DMS79 (cell line): ENCODE measurements at regions not wholly inside any gene's neighbourhood (a gene's known extent, or its start where the extent isn't known, plus 50 kb on each side); places are given as distances from the start of the nearest gene placed in this dataset.

Source experiments
- DNase-seq: peaks from one replicate; lab custom pipeline; 2025; lab: John Stamatoyannopoulos, UW

DNA sequence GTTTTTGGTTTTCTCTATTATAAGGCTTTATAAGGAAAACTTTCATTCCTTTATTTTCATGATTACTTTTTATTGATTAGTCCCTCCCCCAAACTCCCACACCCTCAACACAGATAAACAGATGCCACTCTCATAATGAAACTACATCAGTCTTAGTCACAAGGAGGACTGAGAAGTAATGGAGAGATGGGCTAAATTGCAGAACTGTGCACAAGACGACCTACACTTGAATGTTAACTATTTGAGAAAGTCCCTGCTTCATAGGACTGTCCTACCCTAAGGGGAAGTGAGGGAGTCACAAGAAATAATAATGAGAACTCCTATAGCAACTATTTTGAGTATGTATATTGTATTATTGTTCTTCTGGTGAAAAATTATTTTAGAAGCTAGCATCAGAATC lies 360.8 kb downstream of the RBM43 start:
- no peak for DNase-seq

- no peak for DNase-seq
Measured at GRCh38 chr2:150895968-150896367, 365.7 kb downstream of the RBM43 start.

DNA sequence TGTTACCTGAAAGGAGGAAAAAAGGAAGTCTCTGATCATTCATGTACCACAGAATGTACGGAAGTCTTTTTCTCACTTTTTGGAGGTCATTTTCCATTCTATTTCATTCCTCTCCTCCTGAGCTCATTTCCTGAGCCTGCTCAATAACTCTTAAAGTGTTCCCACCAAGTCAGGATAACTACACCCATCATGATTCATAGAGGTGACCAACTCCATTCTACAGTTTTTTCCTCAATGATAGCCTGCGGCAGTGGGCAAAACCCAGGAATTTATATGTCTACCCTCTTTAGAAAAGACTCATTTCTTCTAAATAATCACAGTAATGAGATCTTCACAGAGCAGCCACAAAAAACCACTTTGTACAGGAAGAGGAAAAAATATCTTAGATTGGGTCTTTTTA lies 372.5 kb downstream of the RBM43 start:
- DNase-seq: no peak

DNA sequence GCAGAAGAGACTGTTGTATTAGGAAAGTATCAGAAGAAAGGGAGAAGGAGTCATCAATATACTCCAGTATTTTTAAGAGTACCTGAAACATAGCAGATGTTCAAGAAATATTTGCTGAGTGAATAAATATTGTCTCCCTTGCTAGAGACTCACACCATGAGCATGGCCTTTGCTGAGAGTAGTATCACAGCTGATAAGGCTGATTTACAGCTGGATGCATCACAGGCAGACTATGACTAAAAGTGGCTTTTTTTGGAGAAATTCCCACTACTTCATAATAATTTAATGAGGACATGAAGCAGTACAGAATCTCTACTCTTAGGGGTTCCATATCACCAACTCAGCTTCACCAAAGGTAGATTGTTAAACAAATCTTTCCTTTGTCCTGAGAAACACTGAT lies 373.3 kb downstream of the RBM43 start:
- no peak for DNase-seq

GRCh38 chr2:150887926-150888325 lies 373.7 kb downstream of the RBM43 start:
- no peak for DNase-seq

- DNase-seq: no peak
Measured at GRCh38 chr2:150885774-150886386, 375.8 kb downstream of the RBM43 start.

DNA sequence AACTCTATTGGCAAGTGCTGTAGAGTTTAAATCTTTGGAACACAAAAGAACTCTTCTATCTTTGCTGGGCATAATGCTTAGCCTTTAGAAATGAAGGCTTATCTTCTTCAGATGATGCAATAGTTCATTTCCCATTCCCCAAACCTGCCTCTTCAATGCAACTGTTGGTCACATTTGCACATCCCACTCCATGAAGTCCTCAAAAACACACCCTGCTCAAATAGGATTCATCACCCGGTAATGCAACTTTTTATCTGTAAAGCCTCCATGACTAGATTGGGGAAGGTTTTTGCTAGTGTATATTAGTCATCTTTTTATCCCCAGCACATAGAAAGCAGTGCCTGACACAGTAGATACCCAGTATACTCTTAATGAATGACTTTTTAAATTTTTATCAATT lies 376.4 kb downstream of the RBM43 start:
- no peak for DNase-seq

DNA sequence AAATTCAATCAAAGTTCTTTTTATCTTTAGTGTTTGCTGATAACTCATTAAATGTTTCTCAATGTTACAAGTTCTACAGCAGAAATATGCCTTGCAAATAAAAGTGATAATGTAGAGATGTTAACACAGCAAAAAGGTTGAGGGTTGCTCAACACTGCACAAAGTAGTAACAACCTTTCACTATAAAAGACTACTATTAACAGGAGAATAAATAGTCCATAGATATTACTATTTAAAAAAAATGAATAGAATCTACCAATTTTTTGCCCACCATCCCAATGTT lies 378.1 kb downstream of the RBM43 start:
- no peak for DNase-seq

DNA sequence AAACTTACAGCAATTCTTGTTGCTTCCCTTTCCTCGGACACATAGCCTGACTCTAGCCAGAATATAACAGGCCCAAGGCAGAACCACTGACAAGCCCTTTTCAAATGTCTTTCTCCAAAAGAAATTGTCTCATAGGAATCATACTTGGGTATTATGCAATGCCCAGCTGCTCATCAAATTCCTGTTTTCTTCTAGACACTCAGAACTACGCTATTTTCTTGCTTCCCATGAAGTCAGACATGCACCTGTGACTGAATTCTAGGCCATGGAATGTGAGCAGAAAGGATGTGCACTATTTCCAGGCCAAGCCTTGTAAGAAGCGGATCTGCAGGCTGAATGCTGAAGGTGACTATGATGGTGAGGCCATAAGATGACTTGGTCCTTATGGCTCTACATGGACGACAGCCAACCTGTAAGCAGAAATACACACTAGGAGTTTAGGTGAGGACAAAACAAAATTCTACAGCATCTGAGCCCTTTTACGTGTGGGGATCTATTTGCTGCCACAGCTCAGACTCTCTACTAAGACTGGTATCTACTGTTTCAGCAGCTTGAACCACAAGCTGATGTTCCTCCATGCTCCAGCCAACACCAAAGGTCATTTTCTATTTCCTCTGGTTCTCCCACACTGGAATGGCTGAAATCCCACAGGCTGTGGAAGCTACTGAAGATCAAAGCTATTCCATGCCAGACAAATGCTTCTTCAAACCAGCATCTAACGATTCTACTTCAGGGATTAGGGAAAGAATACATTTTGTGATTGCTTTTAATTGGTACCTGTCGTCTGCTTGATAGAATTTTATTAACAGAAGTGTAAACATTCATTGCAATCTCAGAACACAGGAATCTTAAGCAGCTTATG lies 378.7 kb downstream of the RBM43 start:
- DNase-seq: no peak

- DNase-seq: no peak
Measured at GRCh38 chr2:150880986-150881385, 380.7 kb downstream of the RBM43 start.

DNA sequence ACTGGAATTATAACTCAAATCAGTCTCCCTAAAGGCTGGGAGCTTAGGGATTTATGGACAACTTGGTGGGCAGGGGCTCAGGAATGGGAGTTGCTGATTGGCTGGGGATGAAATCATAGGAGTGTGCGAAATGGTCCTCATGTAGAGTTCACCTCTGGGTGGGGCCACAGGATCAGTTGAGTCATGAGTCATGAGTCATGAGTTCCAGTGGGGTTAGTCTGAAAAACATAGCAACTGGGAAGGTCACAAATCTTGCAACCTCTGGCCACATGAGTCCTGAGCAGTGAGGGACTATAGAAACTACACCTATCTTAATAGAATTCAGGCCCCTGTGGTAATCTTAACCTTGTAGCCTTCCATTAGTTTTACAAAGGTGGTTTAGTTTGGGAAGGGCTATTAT lies 383.3 kb downstream of the RBM43 start:
- no peak for DNase-seq

DNA sequence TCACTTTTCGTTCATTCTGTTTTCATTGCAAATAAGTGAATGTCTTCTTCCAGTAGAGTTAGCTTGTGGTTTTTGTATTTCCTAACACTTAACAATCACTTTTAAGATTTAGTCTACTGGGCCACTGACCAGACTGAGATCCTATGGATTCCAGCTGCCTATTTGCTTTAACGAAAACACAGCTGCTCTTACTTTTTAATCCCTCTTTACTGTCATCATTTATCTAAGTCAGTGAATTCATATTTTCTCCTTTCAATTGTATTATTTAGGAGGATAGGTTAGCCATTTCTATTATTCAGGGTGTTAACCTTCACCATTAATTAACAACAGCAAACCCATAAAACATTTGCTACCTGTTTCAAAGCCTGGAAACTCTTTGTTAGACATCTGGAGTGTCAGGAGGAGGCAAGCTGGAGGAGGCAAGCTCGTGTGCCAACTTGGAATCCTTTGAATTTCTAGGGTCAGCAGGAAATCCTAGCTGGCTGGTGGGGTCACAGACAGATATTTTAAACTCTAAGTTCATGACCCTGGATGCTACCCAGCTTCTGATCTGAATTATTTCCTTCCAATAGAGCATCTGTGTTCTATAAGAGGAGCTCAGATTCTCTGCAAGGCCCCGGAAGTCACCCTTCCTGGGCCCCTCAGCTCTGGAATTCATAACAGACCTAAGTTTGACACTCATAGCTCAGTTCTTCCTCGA lies 385.3 kb downstream of the RBM43 start:
- no peak for DNase-seq

DNA sequence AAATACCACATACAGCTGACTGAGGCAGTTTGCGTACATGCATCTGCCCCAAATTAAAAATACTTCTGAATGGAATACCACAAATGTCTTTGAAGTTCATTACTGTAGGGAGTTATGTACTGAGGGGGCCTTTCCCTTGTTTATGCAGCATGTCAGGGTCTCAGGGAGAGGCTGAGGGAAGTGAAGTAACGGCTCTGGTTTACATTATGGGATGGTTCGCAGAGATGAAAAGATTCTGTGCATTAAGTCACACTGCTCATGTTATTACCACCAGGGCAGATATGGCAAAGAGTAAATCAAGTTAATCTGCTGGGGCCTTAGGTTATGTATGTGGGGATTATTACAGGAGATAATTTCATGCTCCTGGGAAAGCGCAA lies 385.9 kb upstream of the RND3 start:
- no peak for DNase-seq

- no peak for DNase-seq
Measured at GRCh38 chr2:150872756-150873395, 385.4 kb upstream of the RND3 start.

- no peak for DNase-seq
Measured at GRCh38 chr2:150866431-150866830, 379.0 kb upstream of the RND3 start.

- no peak for DNase-seq
Measured at GRCh38 chr2:150863691-150864090, 376.2 kb upstream of the RND3 start.

DNA sequence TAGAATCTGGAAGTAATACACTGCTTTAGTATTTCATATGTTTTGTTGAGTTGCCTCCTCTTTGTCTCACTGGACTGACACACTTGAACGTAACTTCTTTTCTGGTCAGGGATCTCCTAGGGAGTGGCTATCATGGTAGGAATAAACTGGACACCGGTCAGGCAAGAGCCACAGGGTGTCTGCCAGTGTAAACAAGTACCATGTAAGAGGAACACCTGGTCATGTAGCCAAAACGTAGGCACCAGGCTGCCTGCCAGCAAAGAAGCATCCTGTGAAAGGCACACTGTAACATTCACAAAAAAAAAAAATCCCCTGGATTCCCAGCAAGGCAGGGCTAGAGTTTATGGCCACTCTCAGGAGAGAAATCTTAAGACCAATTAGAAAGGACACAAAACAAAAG lies 372.8 kb upstream of the RND3 start:
- DNase-seq: no peak

DNA sequence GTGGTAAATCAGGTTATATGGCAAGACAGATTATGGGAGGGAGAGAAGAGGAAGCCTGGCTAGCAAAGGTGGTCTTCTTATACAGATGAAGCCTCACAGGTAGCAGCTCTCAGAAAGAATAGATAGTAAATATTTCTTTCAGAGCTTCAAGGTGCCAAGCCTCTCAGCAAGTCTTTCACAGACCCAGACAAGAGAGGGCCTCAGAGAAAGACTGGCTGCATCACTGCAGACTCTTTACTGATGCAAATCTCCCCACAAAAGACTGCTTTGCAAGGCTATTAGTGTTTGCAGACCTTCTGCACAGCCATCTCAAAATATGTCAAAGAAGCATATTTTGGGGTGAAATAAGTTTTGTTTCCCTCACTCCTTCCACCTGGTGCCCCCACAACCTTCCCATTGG lies 372.4 kb upstream of the RND3 start:
- DNase-seq: no peak

- no peak for DNase-seq
Measured at GRCh38 chr2:150859162-150859561, 371.7 kb upstream of the RND3 start.

DNA sequence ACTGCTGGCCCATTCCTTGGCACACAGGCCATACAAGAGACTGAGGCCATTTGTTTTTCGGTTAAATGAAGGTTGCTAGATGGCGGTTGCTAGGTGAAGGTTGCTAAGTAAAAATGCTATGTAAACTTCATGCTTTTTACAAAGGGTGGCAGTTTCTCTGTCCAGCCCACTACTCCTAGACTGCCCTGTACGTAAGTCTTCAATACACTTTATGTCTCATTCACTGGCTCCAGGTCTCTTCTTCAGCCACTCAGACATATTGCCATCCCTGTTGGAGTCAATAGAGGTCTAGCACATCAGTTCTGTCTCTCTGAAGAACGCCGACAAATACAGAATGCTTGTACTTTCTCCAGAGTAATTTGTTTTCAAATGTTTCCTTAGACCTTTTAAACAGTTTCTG lies 370.9 kb upstream of the RND3 start:
- DNase-seq: no peak

DNA sequence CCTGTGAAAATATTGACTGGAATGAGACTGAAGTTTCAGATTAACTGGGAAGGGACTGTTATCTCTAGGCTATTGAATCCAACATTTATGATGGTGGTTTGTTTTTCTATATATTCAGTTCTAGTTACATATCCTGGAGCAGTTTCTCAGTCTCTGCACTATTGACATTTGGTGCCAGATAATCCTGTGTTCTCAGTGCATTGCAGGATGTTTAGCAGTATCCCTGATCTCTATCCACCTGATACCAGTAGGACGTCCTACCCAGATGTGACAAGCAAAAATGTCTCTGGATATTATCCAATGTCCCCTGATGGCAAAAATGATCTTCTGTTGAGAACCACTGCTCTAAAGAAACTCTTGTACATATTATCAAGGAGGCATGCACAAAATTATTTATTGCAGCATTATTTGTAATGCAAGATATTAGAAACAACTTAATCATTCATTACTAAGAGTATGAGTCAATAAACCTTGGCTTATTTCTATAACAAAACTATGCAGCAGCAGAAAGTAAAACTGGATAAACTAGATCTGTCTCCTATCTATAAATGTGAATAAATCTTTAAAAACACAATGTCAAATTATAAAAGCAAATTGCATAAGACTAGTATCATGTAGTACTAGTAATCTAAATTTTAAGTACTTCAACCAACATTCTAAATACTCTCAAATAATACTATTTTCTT lies 369.3 kb upstream of the RND3 start:
- DNase-seq: no peak

DNA sequence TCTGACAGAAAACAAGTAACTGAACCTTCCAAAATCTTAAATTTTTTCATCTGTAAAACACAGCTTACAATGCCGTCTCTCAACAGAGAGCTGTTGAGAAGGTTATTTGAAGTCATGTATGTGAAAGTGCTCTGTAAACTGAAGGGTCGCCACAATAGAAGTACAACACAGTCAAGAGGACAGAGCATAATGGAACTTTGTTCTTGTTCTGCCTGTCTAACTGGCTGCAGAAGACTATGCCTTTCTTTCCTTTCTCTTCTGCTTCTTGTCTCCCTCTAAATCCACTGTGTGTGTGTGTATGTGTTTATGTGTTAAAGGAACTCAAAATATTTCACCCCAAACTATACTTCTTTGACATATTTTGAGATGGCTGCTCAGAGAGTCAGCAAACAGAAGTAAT lies 365.8 kb upstream of the RND3 start:
- DNase-seq: no peak
